Memory B cell (primary cell): ENCODE measurements at regions not wholly inside any gene's neighbourhood (a gene's known extent, or its start where the extent isn't known, plus 50 kb on each side); places are given as distances from the start of the nearest gene placed in this dataset.
"Not testable (repeated sequence)": the region's sequence is repeated elsewhere in the genome, so short reads cannot be mapped to it uniquely, and the experiment has no call there.

ENCODE experiments used
- ATAC-seq: fragments of 150-1000 bp; cut with Tn5 transposase; 2 replicates; pipeline ENCODE4 v1.10.0; 2021; ENCODE audit warnings: low read depth, mild to moderate bottlenecking, moderate library complexity
- DNase-seq, 2 donors: peaks; one replicate each; pipeline ENCODE4 v3.0.0; 2022; ENCODE audit warnings: low spot score in 2 of 2
- H3K27ac Mint-ChIP-seq: one replicate; pipeline ENCODE4 v1.8.0; 2022; ENCODE audit warnings: mild to moderate bottlenecking, moderate library complexity, mixed read lengths
- H3K27me3 Mint-ChIP-seq: one replicate; pipeline ENCODE4 v1.8.0; 2022; ENCODE audit warnings: mixed read lengths
- H3K36me3 Mint-ChIP-seq: one replicate; pipeline ENCODE4 v1.8.0; 2022; ENCODE audit warnings: mild to moderate bottlenecking, mixed read lengths
- H3K4me1 Mint-ChIP-seq: one replicate; pipeline ENCODE4 v1.8.0; 2022; ENCODE audit warnings: mixed read lengths
- H3K4me3 Mint-ChIP-seq: one replicate; pipeline ENCODE4 v1.8.0; 2022; ENCODE audit warnings: mild to moderate bottlenecking, moderate library complexity, mixed read lengths
- H3K9me3 Mint-ChIP-seq: one replicate; pipeline ENCODE4 v1.8.0; 2022; ENCODE audit warnings: mixed read lengths

GRCh38 chr1:166390366-166391033 lies 223.7 kb upstream of the FAM78B start:
- no peak overlapping the region for H3K27ac Mint-ChIP-seq
- no peaks in the 10 kb centered on the region for H3K9me3 Mint-ChIP-seq
- H3K4me3 Mint-ChIP-seq, result no peak overlapping the region
- DNase-seq (no peak), ATAC-seq (no peak)
- no peaks in the 10 kb centered on the region for H3K4me1 Mint-ChIP-seq
- H3K27me3 Mint-ChIP-seq, result peaks cover 6% of the 10 kb centered on the region
- no peaks in the 10 kb centered on the region for H3K36me3 Mint-ChIP-seq

- H3K9me3 Mint-ChIP-seq, result no peaks in the 10 kb centered on the region
- no peak for DNase-seq
- no peaks in the 10 kb centered on the region for H3K36me3 Mint-ChIP-seq
These were observed 224.7 kb upstream of the FAM78B start for GRCh38 chr1:166391279-166392066.

GRCh38 chr1:166395729-166396128 lies 228.9 kb upstream of the FAM78B start:
- DNase-seq (no peak), ATAC-seq (no peak)
- H3K4me3 Mint-ChIP-seq, result no peak overlapping the region
- H3K4me1 Mint-ChIP-seq, result no peaks in the 10 kb centered on the region
- no peaks in the 10 kb centered on the region for H3K9me3 Mint-ChIP-seq
- H3K27me3 Mint-ChIP-seq, result no peaks in the 10 kb centered on the region
- no peaks in the 10 kb centered on the region for H3K36me3 Mint-ChIP-seq
- no peak overlapping the region for H3K27ac Mint-ChIP-seq

More at GRCh38 chr1:166391279-166392066, 224.7 kb upstream of the FAM78B start:
- no peaks in the 10 kb centered on the region for H3K4me1 Mint-ChIP-seq
- no peak overlapping the region for H3K27ac Mint-ChIP-seq
- H3K4me3 Mint-ChIP-seq, result no peak overlapping the region
- peaks cover 3% of the 10 kb centered on the region for H3K27me3 Mint-ChIP-seq
- ATAC-seq, result no peak

GRCh38 chr1:166409253-166410082 lies 242.7 kb upstream of the FAM78B start:
- DNase-seq, H3K27me3 Mint-ChIP-seq, H3K4me1 Mint-ChIP-seq, H3K27ac Mint-ChIP-seq, H3K4me3 Mint-ChIP-seq, H3K36me3 Mint-ChIP-seq, ATAC-seq: not testable (repeated sequence)
- H3K9me3 Mint-ChIP-seq, result peaks cover 13% of the 10 kb centered on the region

GRCh38 chr1:166410083-166410385 lies 243.2 kb upstream of the FAM78B start:
- DNase-seq, result no peak
- Mint-ChIP-seq H3K9me3 (peaks cover 13% of the 10 kb centered on the region), H3K36me3 (no peaks in the 10 kb centered on the region), H3K27ac (no peak overlapping the region), H3K27me3 (peaks cover 5% of the 10 kb centered on the region), H3K4me1 (no peaks in the 10 kb centered on the region), H3K4me3 (no peak overlapping the region)
- no peak for ATAC-seq

- H3K27me3 Mint-ChIP-seq, result peaks cover 15% of the 10 kb centered on the region
These were observed 250.0 kb upstream of the FAM78B start for GRCh38 chr1:166416831-166417230.

GRCh38 chr1:166418344-166418933 lies 251.6 kb upstream of the FAM78B start:
- H3K27me3 Mint-ChIP-seq, result peaks cover 14% of the 10 kb centered on the region

More at GRCh38 chr1:166416831-166417230, 250.0 kb upstream of the FAM78B start:
- ATAC-seq, H3K4me1 Mint-ChIP-seq, H3K36me3 Mint-ChIP-seq, DNase-seq, H3K4me3 Mint-ChIP-seq, H3K9me3 Mint-ChIP-seq, H3K27ac Mint-ChIP-seq: not testable (repeated sequence)

GRCh38 chr1:166422586-166422985 lies 255.8 kb upstream of the FAM78B start:
- not testable (repeated sequence) for H3K9me3 Mint-ChIP-seq, H3K27ac Mint-ChIP-seq, H3K27me3 Mint-ChIP-seq, ATAC-seq, H3K36me3 Mint-ChIP-seq, H3K4me1 Mint-ChIP-seq, H3K4me3 Mint-ChIP-seq, DNase-seq

More at GRCh38 chr1:166418344-166418933, 251.6 kb upstream of the FAM78B start:
- Mint-ChIP-seq H3K9me3 (peaks cover 1% of the 10 kb centered on the region), H3K4me3 (no peak overlapping the region), H3K36me3 (no peaks in the 10 kb centered on the region), H3K27ac (no peak overlapping the region), H3K4me1 (no peaks in the 10 kb centered on the region)
- ATAC-seq (no peak), DNase-seq (no peak)

- no peaks in the 10 kb centered on the region for H3K9me3 Mint-ChIP-seq
These were observed 265.9 kb upstream of the FAM78B start for GRCh38 chr1:166432655-166433054.

GRCh38 chr1:166433404-166434304 lies 266.9 kb upstream of the FAM78B start:
- not testable (repeated sequence) for ATAC-seq, H3K36me3 Mint-ChIP-seq, H3K4me3 Mint-ChIP-seq, H3K9me3 Mint-ChIP-seq, H3K4me1 Mint-ChIP-seq, H3K27me3 Mint-ChIP-seq, DNase-seq, H3K27ac Mint-ChIP-seq

More at GRCh38 chr1:166432655-166433054, 265.9 kb upstream of the FAM78B start:
- no peaks in the 10 kb centered on the region for H3K27me3 Mint-ChIP-seq
- no peak overlapping the region for H3K27ac Mint-ChIP-seq
- DNase-seq (no peak), ATAC-seq (no peak)
- H3K4me3 Mint-ChIP-seq, result no peak overlapping the region
- H3K4me1 Mint-ChIP-seq, result no peaks in the 10 kb centered on the region
- no peaks in the 10 kb centered on the region for H3K36me3 Mint-ChIP-seq

GRCh38 chr1:166457700-166458099 lies 290.9 kb upstream of the FAM78B start:
- Mint-ChIP-seq H3K27me3 (no peaks in the 10 kb centered on the region), H3K36me3 (no peaks in the 10 kb centered on the region), H3K9me3 (peaks cover 5% of the 10 kb centered on the region), H3K4me1 (peaks cover 2% of the 10 kb centered on the region), H3K27ac (no peak overlapping the region), H3K4me3 (no peak overlapping the region)
- no peak for ATAC-seq
- no peak for DNase-seq

- H3K4me1 Mint-ChIP-seq, result peaks cover 2% of the 10 kb centered on the region
- peaks cover 3% of the 10 kb centered on the region for H3K27me3 Mint-ChIP-seq
- H3K9me3 Mint-ChIP-seq, result peaks cover 11% of the 10 kb centered on the region
- ATAC-seq (no peak), DNase-seq (no peak)
- H3K36me3 Mint-ChIP-seq, result no peaks in the 10 kb centered on the region
- H3K27ac Mint-ChIP-seq, result no peak overlapping the region
- H3K4me3 Mint-ChIP-seq, result no peak overlapping the region
These were observed 297.5 kb upstream of the FAM78B start for GRCh38 chr1:166464333-166464732.

- Mint-ChIP-seq H3K9me3 (peaks cover 3% of the 10 kb centered on the region), H3K36me3 (peaks cover 3% of the 10 kb centered on the region), H3K27ac (no peak overlapping the region), H3K27me3 (peaks cover 10% of the 10 kb centered on the region), H3K4me3 (no peak overlapping the region), H3K4me1 (no peaks in the 10 kb centered on the region)
- DNase-seq (no peak), ATAC-seq (no peak)
These were observed 303.2 kb upstream of the FAM78B start for GRCh38 chr1:166470014-166470413.
